ENCODE measurements at regions not wholly inside any gene's neighbourhood (a gene's known extent, or its start where the extent isn't known, plus 50 kb on each side); places are given as distances from the start of the nearest gene placed in this dataset.

DNA sequence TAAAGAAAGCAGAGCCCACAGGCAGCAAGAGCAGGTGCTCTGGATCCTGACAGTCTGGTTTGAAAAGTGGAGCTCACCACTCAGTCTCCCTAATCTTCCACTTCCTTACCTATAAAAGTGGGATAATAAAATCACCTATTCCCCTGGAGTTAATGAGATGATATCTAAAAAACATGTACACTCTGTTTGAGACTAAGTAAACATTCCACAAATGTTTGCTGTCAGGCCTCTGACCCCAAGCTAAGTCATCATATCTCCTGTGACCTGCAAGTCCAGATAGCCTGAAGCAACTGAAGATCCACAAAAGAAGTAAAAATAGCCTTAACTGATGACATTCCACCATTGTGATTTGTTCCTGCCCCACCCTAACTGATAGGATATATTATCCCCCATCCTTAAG, 1324.5 kb downstream of the XPNPEP1 start:
- no peaks in the 10 kb centered on the region for H3K36me3 Mint-ChIP-seq (ENCODE audit: low read depth)
- POLR2A ChIA-PET: no interaction called here
- H3K27me3 Mint-ChIP-seq: no peaks in the 10 kb centered on the region
- intact Hi-C loops (cut with micrococcal nuclease): no loop called here
- H3K4me1 Mint-ChIP-seq: peaks cover 8% of the 10 kb centered on the region
- H3K27ac Mint-ChIP-seq: no peak overlapping the region
- CTCF ChIA-PET: no interaction called here
- H3K9me3 Mint-ChIP-seq: no peaks in the 10 kb centered on the region
- H3K4me3 Mint-ChIP-seq: peak overlapping the region; percentile 72
- ATAC-seq (ENCODE audit: low read depth) (no peak), DNase-seq (no peak)
- TF ChIP-seq, protein P1, sequence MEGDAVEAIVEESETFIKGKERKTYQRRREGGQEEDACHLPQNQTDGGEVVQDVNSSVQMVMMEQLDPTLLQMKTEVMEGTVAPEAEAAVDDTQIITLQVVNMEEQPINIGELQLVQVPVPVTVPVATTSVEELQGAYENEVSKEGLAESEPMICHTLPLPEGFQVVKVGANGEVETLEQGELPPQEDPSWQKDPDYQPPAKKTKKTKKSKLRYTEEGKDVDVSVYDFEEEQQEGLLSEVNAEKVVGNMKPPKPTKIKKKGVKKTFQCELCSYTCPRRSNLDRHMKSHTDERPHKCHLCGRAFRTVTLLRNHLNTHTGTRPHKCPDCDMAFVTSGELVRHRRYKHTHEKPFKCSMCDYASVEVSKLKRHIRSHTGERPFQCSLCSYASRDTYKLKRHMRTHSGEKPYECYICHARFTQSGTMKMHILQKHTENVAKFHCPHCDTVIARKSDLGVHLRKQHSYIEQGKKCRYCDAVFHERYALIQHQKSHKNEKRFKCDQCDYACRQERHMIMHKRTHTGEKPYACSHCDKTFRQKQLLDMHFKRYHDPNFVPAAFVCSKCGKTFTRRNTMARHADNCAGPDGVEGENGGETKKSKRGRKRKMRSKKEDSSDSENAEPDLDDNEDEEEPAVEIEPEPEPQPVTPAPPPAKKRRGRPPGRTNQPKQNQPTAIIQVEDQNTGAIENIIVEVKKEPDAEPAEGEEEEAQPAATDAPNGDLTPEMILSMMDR (IDR thresholded peaks at IDR 0.05): no peak

DNA sequence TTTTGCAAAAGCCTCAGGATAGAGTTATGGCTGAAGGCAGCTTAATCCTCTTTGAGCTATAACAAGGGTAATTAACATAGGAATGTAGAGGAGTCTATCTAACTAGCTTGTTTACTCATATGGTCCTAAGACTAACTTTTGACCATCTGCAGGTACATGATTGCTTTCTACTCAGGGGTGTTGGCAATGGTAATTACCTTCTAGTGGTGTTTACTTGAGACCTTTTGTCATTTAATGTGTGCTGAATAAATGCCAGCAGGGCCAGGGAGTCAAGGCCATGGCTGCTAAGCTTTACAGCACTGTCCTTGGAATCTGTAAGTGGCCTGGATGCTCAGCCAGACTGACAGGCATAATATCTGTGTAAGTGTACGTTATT, 1325.0 kb downstream of the XPNPEP1 start:
- no peak overlapping the region for H3K4me3 Mint-ChIP-seq
- no peaks in the 10 kb centered on the region for H3K27me3 Mint-ChIP-seq
- H3K4me1 Mint-ChIP-seq: peaks cover 8% of the 10 kb centered on the region
- no peak for ATAC-seq (ENCODE audit: low read depth)
- POLR2A ChIA-PET: no interaction called here
- no peaks in the 10 kb centered on the region for H3K9me3 Mint-ChIP-seq
- H3K36me3 Mint-ChIP-seq (ENCODE audit: low read depth): no peaks in the 10 kb centered on the region
- DNase-seq: no peak
- H3K27ac Mint-ChIP-seq: no peak overlapping the region
- TF ChIP-seq, protein P1 (IDR thresholded peaks at IDR 0.05): no peak
- intact Hi-C loops (cut with micrococcal nuclease): no loop called here
- CTCF ChIA-PET: no interaction called here

- no peak overlapping the region for H3K4me3 Mint-ChIP-seq
- TF ChIP-seq, protein P1 (IDR thresholded peaks at IDR 0.05): no peak
- ATAC-seq (ENCODE audit: low read depth): no peak
- intact Hi-C loops (cut with micrococcal nuclease): no loop called here
- no peaks in the 10 kb centered on the region for H3K9me3 Mint-ChIP-seq
- H3K4me1 Mint-ChIP-seq: peaks cover 8% of the 10 kb centered on the region
- H3K27me3 Mint-ChIP-seq: no peaks in the 10 kb centered on the region
- no peaks in the 10 kb centered on the region for H3K36me3 Mint-ChIP-seq (ENCODE audit: low read depth)
- CTCF ChIA-PET: no interaction called here
- POLR2A ChIA-PET: no interaction called here
- no peak overlapping the region for H3K27ac Mint-ChIP-seq
- DNase-seq: no peak
Measured at GRCh38 chr10:108597657-108598319, 1325.5 kb downstream of the XPNPEP1 start.

DNA sequence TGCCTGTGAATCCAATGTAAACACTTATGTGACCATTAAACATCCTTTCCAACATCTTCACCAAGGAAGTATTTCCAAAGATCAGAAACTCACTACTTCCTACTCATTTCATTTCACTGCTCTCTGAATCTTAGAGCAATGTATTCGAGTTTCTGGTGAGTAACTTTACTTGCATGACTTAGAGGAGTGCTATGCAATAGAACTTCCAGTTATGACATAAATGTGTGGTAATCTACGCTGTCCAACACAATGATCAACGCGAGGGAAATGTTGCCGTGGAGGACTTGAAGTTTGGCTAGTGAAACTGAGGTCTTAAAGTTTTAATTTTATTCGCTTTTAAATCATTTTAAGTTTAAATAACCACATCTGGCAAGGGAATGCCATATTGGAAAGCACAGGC, 1326.3 kb downstream of the XPNPEP1 start:
- H3K4me1 Mint-ChIP-seq: peaks cover 8% of the 10 kb centered on the region
- no peak for ATAC-seq (ENCODE audit: low read depth)
- TF ChIP-seq, protein P1 (IDR thresholded peaks at IDR 0.05): no peak
- no peaks in the 10 kb centered on the region for H3K36me3 Mint-ChIP-seq (ENCODE audit: low read depth)
- no peak overlapping the region for H3K4me3 Mint-ChIP-seq
- intact Hi-C loops (cut with micrococcal nuclease): no loop called here
- no peaks in the 10 kb centered on the region for H3K9me3 Mint-ChIP-seq
- no peak for DNase-seq
- no peaks in the 10 kb centered on the region for H3K27me3 Mint-ChIP-seq
- ChIA-PET POLR2A (no interaction called here), CTCF (no interaction called here)
- H3K27ac Mint-ChIP-seq: no peak overlapping the region

DNA sequence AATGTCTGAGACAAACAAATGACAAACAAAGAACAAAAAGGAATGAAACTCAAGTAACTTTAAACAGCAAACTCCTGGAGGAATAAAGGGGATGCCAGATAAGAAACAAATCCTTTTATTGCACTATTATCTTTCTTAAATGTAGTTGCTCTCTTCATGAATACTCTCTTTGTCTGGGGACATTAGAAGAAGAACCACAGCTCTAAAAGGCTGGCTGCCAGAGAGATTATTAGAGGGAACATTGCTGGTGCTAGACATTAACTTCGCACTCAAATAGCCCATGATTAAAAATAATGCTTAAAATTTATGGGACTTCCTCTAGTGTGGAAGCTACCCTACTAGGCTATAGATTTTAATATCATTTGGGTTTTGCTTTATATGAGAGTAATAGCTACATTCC, 1330.4 kb downstream of the XPNPEP1 start:
- CTCF ChIA-PET: no interaction called here
- POLR2A ChIA-PET: no interaction called here

More for the DNA sequence above, 1330.4 kb downstream of the XPNPEP1 start:
- no peak overlapping the region for H3K27ac Mint-ChIP-seq
- TF ChIP-seq, protein P1 (IDR thresholded peaks at IDR 0.05): no peak
- ATAC-seq (ENCODE audit: low read depth): no peak
- H3K4me1 Mint-ChIP-seq: peaks cover 8% of the 10 kb centered on the region
- intact Hi-C loops (cut with micrococcal nuclease): no loop called here
- H3K4me3 Mint-ChIP-seq: no peak overlapping the region
- H3K36me3 Mint-ChIP-seq (ENCODE audit: low read depth): no peaks in the 10 kb centered on the region
- no peak for DNase-seq
- no peaks in the 10 kb centered on the region for H3K9me3 Mint-ChIP-seq
- H3K27me3 Mint-ChIP-seq: no peaks in the 10 kb centered on the region
